Ishikawa (cell line): ENCODE measurements at regions not wholly inside any gene's neighbourhood (a gene's known extent, or its start where the extent isn't known, plus 50 kb on each side); places are given as distances from the start of the nearest gene placed in this dataset.

Source experiments
- CEBPB ChIP-seq: IDR thresholded peaks from 2 replicates; pipeline ENCODE4 v1.6.1; 2012
- EGR1 ChIP-seq: IDR thresholded peaks from 2 replicates; pipeline ENCODE4 v1.6.1; 2012
- EP300 ChIP-seq: IDR thresholded peaks from 2 replicates; pipeline ENCODE4 v1.6.1; 2012; ENCODE audit warnings: borderline replicate concordance
- FOXM1 ChIP-seq: IDR thresholded peaks from 2 replicates; pipeline ENCODE4 v1.6.1; 2012; ENCODE audit warnings: low read depth, borderline replicate concordance
- MAX ChIP-seq: IDR thresholded peaks from 2 replicates; pipeline ENCODE4 v1.6.1; 2012
- NFIC ChIP-seq: IDR thresholded peaks from 2 replicates; pipeline ENCODE4 v1.6.1; 2012
- REST ChIP-seq: IDR thresholded peaks from 2 replicates; pipeline ENCODE4 v1.6.1; 2012; ENCODE audit warnings: low read depth, mild to moderate bottlenecking
- TCF12 ChIP-seq: IDR thresholded peaks from 2 replicates; pipeline ENCODE4 v1.6.1; 2012; ENCODE audit warnings: low read depth
- YY1 ChIP-seq: IDR thresholded peaks from 2 replicates; pipeline ENCODE4 v1.6.1; 2012; ENCODE audit warnings: low read depth
- ZBTB7A ChIP-seq: IDR thresholded peaks from 2 replicates; pipeline ENCODE4 v1.6.1; 2012; ENCODE audit warnings: low read depth

GRCh38 chr10:53749439-53749838 is 976.9 kb upstream of the MBL2 start:
- no peak for TF ChIP-seq CEBPB
- no peak for TF ChIP-seq TCF12
- TF ChIP-seq EP300: no peak
- TF ChIP-seq EGR1: no peak
- no peak for TF ChIP-seq FOXM1
- no peak for TF ChIP-seq REST
- no peak for TF ChIP-seq MAX
- no peak for TF ChIP-seq NFIC
- TF ChIP-seq ZBTB7A: no peak
- no peak for TF ChIP-seq YY1
